HG03558 (cell line): ENCODE measurements at regions not wholly inside any gene's neighbourhood (a gene's known extent, or its start where the extent isn't known, plus 50 kb on each side); places are given as distances from the start of the nearest gene placed in this dataset.
"Not testable (repeated sequence)": the region's sequence is repeated elsewhere in the genome, so short reads cannot be mapped to it uniquely, and the experiment has no call there.

Experiments used
- ATAC-seq: cut with Tn5 transposase; IDR thresholded peaks from one replicate; pipeline ENCODE4 v1.9.1; 2021; ENCODE audit warnings: moderate number of reproducible peaks; ENCODE audit not compliant: unreplicated experiment; ENCODE audit errors: extremely low read depth

- no peak for ATAC-seq
Measured at GRCh38 chr2:191476901-191477300, 201.0 kb upstream of the NABP1 start.

DNA sequence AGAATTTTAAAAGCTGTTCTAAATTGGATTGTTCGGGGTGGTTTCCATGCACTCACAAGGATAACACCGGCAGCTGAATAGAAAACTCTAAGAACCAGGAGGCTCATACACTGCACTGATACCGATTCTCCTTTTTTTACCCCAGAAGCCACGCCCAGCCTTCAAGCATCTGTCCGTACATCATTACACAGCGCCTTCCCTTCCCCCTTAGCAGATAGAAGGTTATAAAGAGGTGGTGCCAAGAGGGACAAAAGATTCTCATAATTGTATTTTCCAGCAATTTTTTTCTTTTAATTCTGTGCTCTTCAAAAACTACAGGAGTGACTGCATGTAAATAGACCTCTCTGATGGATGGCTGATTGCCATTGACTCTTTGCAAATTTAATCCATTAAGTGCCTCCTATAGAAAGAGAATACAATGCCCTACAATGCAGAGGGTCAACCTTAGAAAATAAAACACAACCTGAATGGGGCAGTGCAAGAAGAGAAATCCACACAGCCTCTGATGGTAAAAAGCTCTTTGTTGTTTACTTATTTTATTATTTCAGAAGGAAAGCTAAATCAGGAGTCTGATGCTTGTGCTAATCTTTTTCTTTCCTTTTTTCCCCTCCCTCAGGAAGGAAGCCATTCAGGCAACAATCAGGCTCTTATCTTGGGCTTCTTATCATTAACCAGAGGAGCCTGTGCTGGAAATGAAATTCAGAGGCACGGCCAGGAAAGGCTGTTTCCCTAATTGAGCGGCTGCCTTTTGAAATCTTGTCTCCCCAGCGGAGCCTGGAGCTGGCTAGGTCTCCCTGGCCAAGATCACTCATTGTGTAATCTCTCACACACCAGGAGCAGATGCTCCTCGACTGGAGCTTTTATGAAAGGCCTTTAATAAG, 198.9 kb upstream of the NABP1 start:
- ATAC-seq, result no peak

DNA sequence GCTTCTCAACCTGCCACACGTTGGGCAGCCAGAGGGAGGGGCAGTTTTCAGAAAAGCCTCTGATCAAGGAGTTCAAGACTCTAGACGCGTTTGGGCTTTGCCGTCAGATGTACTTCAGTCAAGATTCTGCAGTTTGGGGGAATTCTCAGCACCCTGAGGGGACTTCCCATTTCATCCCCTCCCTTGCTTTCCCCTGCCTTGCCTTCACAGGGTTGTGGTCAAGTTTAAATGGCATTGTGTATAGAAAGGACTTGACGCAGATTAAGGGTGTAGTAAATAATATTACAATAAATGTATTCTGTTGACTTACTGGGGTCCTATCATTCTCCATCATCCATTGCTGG, 198.3 kb upstream of the NABP1 start:
- peak; percentile 73 for ATAC-seq

- ATAC-seq, result no peak
Measured at GRCh38 chr2:191481305-191482070, 196.4 kb upstream of the NABP1 start.

DNA sequence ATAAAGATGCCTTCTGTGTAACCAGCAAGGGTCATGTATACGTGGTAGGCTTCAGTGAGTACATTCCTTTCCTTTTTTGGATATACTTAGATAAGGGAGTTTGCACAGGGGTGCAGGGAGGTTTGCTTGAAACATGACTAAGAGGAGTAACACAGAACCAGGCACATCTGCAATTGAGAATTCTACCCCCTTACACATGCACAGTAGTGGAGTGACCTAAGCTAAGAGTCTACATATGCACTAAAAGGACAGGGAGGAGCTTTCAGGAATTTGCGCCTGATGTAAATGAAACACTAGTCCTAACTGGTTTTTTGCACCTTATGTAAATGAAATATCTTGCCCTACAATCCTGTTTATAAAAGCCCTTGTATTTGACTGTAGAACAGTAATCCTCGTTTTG, 194.8 kb upstream of the NABP1 start:
- no peak for ATAC-seq

DNA sequence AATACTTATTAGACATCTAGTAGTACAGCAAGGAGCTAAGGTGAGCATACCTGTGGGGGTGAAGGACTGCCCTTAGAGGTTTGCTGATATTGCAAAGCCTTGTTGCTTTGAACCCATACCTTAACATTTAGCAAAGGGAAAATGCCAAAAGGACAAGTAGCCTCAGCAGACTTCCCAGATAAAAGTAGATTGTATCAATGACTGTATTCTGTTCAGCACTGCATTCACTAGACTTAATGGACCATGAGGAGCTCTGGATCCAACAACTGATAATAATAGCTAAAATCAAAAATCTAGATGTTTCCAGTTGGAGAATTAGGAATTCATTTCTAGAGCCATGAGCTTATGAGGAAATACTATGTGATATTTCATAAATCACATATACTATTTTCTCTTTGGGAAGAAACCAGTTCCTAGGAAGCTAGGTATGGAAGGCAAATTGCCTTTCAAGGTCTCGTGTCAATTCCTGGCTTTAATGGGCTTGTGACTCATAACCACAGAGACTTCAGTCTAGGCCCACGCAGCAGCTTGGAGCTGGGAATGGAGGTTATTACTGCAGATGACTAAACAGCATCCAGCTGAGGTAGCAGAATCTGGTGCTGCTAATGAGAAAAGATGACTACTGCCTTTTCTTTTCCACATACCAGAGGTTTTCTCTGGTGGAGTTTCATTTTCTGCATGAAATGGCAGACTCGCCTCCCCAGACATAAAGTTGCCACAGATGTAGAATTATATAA, 191.2 kb upstream of the NABP1 start:
- no peak for ATAC-seq

- ATAC-seq, result no peak
Measured at GRCh38 chr2:191488135-191488534, 189.8 kb upstream of the NABP1 start.

DNA sequence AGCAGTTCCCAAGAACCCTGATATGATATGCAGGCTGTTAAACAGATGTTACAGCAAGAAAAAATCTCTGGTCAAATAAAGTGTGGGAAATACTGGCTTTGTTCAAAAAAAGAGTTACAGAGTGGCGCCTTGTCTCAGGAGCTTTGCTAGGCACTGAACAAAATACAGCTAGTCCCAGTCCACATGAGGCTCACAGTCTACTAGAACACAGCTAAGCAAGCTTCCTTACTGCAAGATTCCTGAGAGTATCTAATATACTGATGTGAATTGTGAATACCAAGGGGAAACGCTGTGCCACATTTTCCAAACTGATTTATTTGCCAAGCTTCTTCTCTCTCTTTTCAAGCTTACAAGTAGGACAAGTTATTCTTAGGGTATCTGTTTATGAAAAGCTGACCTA, 188.8 kb upstream of the NABP1 start:
- ATAC-seq, result no peak

DNA sequence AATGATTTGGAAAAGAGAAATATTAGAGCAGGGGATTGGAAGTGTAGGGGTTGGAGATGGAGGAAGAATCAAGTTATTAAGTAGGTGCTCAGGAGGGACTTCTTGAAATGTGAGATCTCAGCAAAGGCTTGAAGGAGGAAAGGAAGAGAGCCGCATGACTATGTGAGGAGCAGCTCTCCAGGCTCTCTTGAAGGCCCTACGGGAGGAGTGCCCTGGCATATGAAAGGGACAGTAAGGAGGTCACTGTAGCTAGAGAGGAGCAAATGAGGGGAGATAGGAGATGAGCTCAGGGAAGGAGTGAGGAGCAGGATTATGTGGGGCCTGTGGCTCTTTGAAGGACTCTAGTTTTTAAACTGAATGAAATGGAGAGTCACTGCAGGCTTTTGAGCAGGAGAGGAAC, 181.1 kb upstream of the NABP1 start:
- no peak for ATAC-seq

DNA sequence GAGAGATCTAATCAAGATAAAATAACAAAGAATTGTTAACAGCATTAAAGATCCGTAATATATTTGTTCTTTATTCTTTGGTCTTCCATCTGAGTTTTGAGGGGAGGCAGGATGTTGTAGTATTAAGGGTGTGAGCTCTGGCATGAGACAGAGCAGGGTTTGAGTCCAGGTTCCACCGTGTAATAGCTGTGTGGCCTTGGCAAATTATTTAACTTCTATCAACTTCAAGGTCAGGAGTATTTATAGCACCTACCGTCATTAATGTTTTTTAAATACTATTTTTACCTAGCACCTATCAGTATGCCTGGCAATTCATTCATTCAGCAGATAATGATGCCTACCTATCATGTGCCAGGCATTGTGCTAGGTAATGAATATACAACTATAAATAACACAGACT, 180.1 kb upstream of the NABP1 start:
- no peak for ATAC-seq

- no peak for ATAC-seq
Measured at GRCh38 chr2:191499050-191499449, 178.9 kb upstream of the NABP1 start.

DNA sequence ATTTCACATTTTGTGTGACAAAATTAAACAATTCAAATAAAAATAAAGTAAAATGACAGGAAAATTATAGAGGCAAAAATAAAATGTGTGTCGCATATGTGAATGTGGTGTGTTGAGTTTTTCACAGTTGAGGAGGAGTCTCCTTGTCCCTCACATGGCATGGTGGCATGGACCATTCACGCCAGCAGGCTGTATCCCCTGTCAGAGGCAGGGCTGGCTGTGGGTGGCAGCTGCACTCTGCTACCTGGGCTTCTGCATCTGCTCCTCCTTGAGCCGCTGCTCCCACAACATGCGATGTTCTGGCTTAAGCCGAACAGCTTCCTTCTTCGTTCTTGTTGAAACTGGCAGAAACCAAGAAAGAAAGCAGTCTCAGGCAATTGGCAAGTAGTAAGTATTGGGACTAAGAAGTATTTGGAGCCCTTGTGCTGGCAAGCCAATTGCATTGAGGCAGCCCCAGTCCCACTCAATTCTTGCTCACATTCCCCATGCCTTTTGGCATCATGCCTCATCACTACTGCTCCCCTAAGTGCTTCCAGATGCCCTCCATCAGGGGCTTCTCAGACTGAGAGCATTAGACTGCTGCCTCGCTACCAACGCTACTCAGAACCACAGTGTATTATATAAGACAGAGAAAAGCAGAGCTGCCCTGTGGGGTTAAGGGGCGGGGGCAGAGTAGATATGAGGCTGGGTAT, 177.9 kb upstream of the NABP1 start:
- no peak for ATAC-seq

DNA sequence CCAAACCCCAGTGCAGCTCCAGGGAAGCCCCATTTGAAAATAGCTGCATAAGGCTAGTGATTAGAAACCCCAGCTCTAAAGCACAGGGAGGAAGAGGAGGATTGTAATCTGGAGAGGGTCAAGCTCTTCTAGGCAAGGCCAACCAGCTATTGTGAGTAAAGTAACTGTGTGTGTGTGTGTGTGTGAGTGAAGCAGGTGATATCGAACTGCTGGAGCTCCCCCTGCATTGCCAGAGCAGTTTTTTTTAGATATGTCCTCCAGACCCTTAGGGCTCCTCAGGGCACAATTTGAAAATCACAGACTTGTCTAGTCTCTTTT, 177.4 kb upstream of the NABP1 start:
- no peak for ATAC-seq

DNA sequence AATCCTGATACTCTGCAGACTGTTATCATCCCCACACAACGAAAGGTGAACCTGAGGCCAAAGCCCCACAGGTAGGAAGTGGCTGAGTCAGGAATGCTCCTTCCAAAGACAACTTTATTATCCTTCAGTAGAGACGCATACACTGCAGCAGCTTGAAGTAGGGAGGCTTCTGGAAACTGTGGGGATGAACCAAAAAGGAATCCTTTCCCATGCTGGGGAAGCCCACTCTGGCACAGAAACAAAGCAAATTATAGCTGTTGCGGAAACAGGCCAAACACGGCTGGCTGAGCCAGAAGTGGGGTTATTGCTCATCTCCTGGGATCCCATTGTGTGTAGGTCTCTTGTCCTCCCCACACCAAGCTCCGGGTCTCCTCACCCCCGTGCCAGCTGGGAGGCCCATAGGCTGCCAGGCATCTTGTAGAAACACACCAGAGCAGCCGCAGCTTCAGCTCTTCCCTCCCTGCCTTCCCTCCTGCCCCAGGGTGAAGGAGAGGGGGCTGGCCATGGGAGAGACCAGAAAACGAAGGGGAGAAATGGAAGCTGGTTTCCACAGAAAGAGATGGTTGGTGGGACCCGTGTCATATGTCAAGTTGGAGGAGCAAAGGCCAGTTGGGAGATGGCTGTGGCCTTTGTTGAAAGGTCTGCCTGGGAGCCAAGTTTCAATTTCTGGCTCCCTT, 176.9 kb upstream of the NABP1 start:
- ATAC-seq, result no peak

GRCh38 chr2:191501561-191502168, 176.3 kb upstream of the NABP1 start:
- ATAC-seq, result no peak

DNA sequence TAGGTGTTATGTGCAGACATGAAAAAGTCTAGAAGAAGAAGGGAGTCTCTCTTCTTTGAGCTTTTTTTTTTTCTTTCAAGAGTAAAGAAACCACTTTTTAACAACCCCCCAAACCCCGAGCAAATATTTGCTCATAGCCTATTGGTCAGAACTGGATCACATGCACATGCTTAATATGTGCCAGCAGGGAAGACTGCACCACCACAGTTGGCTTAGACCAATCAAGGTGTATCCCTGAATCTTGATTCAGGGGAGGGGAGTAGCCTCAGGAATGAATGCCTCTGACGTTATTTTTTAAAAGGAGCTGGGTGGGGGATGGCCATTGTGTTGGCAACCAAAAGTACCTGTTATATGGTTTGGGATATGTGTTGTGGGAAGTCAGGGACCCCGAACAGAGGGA, 171.4 kb upstream of the NABP1 start:
- no peak for ATAC-seq

DNA sequence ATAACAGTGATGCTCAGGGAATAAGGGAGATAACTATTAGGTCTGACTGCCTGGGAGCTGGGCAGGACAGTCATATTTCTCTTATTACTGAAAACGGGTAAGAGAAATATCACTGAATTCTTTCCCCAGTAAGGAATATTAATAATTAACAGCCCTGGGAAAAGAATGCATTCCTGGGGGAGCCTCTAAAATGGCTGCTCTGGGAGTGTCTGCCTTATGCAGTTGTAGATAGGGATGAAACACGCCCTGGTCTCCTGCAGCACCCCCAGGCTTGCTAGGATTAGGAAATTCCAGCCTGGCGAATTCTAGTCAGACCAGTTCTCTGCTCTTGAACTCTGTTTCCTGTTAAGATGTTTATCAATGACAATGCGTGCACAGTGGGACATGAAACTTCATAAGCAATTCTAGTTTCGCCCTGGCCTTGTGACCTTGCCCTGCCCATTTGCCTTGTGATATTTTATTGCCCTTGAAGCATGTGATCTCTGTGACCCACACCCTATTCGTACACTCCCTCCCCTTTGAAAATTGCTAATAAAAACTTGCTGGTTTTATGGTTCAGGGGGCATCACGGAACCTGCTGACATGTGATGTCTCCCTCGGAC, 170.6 kb upstream of the NABP1 start:
- not testable (repeated sequence) for ATAC-seq

DNA sequence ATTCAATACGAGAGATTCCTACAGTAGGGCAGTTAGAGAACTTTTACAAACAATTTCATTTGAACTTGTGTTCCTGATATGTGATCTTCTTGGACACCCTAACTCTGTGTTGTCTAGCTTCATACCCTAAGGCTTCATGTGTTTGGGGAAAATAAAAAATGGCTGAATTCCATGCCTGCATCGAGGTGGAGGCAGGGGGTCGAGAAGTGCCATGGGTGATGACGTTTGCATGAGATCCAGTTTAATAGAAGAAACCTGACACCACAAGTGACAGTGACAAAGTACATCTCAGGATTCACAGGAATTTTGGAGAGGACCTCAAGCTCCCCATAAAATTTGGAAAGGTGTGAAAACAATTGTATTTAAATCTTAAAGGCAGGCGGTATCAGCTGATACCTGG, 169.2 kb upstream of the NABP1 start:
- ATAC-seq, result no peak

GRCh38 chr2:191512216-191512835, 165.6 kb upstream of the NABP1 start:
- no peak for ATAC-seq
